Ectodermal cell (in vitro differentiated cells): ENCODE measurements at regions not wholly inside any gene's neighbourhood (a gene's known extent, or its start where the extent isn't known, plus 50 kb on each side); places are given as distances from the start of the nearest gene placed in this dataset.

Experiments used
- H3K27ac ChIP-seq: 2 replicates; pipeline ENCODE4 v1.7.0; 2013; ENCODE audit warnings: mild to moderate bottlenecking, low read depth, low read length; ENCODE audit not compliant: insufficient read depth, poor library complexity, severe bottlenecking
- H3K27me3 ChIP-seq: 2 replicates; pipeline ENCODE4 v1.7.0; 2013; ENCODE audit warnings: mild to moderate bottlenecking, low read length; ENCODE audit not compliant: insufficient read depth, control insufficient read depth, poor library complexity, severe bottlenecking
- H3K36me3 ChIP-seq: one replicate; pipeline ENCODE4 v1.7.0; 2013; ENCODE audit warnings: low read length; ENCODE audit not compliant: control insufficient read depth, insufficient read depth
- H3K4me1 ChIP-seq: one replicate; pipeline ENCODE4 v1.7.0; 2013; ENCODE audit warnings: low read length; ENCODE audit not compliant: control insufficient read depth, insufficient read depth
- H3K4me3 ChIP-seq: 2 replicates; pipeline ENCODE4 v1.7.0; 2013; ENCODE audit warnings: low read depth, low read length, control low read depth; ENCODE audit not compliant: insufficient read depth
- H3K9me3 ChIP-seq: 2 replicates; pipeline ENCODE4 v1.7.0; 2013; ENCODE audit warnings: mild to moderate bottlenecking, low read length, moderate library complexity; ENCODE audit not compliant: control insufficient read depth
- WGBS, 2 experiments: methylation state at CpG; one replicate each; pipeline ENCODE4 v1.1.7; 2013; ENCODE audit warnings: missing lambda C conversion rate in 2 of 2; 5-methylcytosine and 5-hydroxymethylcytosine counted together

DNA sequence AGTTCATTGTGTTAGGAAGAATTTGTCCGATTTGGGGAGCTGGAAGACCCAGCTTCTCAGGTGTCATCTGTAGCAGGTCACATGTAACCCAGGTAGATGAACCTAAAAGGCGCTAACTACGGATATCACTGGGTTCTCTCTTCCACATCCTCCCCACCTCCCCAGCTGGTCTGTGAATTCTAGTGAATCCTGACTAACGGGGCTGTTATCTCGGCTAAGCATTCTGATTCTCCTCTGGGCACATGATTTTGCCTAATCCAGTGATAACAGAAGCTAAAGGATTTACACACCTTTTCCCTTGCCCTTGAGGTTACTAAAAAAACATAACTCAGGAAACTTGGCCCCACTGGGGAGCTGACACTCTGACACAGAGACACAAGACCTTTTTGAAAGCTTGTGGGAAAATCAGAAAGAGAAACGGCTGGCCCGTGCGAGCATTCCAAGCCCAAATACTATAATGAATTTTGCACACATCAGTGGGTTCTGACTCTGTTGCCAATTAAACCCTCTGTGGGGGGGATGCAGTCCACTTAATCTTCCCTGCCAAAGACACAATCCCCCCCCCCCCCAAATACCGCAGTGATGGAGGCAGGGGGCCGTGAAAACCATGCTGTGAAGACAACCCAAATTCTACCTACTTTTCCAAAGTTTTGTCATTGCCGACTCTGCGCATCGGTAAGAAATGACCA is 81.0 kb upstream of the FZD10 start:
- peaks cover 12% of the 10 kb centered on the region for H3K4me1 ChIP-seq
- H3K4me3 ChIP-seq = no peak overlapping the region
- H3K36me3 ChIP-seq = no peaks in the 10 kb centered on the region
- 64 to 74% methylated on average over 13 of the region's 13 CpGs for WGBS, 2 experiments
- no peaks in the 10 kb centered on the region for H3K9me3 ChIP-seq
- H3K27ac ChIP-seq = peak overlapping the region; percentile 54
- H3K27me3 ChIP-seq = no peaks in the 10 kb centered on the region

DNA sequence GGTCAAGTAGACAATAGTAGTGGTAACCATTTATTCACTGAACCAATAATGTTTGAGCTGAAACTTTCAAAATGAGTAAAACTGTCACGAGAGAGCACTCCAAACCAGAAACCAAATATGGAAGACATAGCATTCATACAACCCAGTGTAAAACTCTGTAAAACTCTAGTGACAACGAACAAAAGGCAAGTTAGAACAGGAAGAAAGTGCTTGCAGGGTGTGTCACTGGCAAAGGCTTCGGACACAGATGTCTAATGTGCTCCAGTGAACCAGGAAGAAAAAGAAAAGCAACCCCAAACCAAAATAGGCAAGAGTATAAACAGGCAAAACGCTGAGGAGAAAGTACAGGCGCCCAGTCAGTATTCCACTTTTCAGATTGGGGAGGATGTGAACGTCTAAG is 79.3 kb upstream of the FZD10 start:
- H3K9me3 ChIP-seq = no peaks in the 10 kb centered on the region
- no peak overlapping the region for H3K4me3 ChIP-seq
- no peaks in the 10 kb centered on the region for H3K36me3 ChIP-seq
- no peaks in the 10 kb centered on the region for H3K27me3 ChIP-seq
- H3K4me1 ChIP-seq = peaks cover 17% of the 10 kb centered on the region
- no peak overlapping the region for H3K27ac ChIP-seq
- 91 to 92% methylated on average over 6 of the region's 6 CpGs for WGBS, 2 experiments

DNA sequence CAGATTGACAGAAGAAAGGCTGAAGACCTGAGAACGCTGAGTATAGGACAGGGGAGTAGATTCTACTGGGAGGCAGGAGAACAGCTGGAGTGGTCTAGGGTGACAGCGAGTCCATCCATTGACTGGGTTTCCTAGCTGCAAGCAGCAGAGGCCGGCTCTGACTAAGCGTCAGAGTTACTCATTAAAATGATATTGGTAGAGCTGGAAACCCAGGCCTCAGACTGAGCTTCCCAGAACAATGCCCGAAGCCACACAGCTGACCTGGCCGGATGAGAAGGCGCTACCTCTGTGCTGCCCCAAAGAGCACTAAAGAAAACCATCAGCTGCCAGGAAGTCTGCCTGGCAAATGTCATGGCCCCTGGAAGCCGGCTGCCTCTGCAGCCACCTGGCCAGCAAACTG is 78.5 kb upstream of the FZD10 start:
- 90% methylated on average over 8 of the region's 8 CpGs for WGBS, 2 experiments
- Histone ChIP-seq H3K4me1 (peaks cover 17% of the 10 kb centered on the region), H3K4me3 (no peak overlapping the region), H3K9me3 (no peaks in the 10 kb centered on the region), H3K27ac (no peak overlapping the region), H3K27me3 (no peaks in the 10 kb centered on the region), H3K36me3 (no peaks in the 10 kb centered on the region)

DNA sequence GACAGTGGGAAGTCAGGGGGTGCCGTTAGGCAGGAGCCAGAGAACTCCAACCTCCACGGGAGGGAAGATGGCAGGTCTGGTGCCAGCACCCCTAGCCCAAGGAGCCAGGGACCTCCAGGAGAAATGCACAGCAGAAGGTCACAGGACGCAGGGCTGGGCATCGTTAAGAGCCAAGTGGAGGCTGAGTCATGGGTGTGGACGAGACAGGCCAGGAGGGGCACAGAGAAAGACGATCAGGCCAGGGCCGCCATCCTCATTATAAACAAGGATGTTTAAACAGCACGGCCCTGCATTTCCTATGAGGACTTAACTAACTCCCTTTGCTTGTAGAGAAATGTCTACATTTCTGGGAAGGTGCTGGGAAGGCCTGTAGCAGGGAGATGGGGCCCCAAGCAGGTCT is 77.9 kb upstream of the FZD10 start:
- Histone ChIP-seq H3K27ac (no peak overlapping the region), H3K4me3 (no peak overlapping the region), H3K27me3 (no peaks in the 10 kb centered on the region), H3K4me1 (peaks cover 17% of the 10 kb centered on the region), H3K9me3 (no peaks in the 10 kb centered on the region), H3K36me3 (no peaks in the 10 kb centered on the region)
- 91% methylated on average over 8 of the region's 8 CpGs for WGBS, 2 experiments

DNA sequence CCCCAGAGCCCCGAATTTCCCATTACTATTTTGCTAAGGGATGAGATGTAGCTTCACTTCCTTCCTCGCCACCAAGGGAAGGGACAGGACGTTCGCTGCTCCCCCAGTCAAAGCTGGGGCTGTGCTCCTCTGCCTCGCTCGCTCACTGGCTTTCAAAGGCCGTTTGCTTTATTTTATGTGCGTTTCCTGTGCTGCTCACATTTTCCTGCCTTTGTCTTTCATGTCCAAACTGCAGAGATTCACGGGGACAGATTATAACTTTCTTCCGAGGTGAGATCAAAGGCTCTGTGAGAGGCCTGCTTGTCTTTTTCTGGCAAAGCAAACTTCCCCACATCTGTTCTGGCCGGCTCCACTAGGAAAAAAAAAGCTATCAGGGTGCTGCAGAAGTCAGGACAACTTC is 76.0 kb upstream of the FZD10 start:
- H3K4me3 ChIP-seq = no peak overlapping the region
- H3K36me3 ChIP-seq = no peaks in the 10 kb centered on the region
- 56% methylated on average over 11 of the region's 11 CpGs for WGBS, 2 experiments
- H3K27ac ChIP-seq = no peak overlapping the region
- H3K27me3 ChIP-seq = no peaks in the 10 kb centered on the region
- peaks cover 15% of the 10 kb centered on the region for H3K4me1 ChIP-seq
- H3K9me3 ChIP-seq = no peaks in the 10 kb centered on the region

DNA sequence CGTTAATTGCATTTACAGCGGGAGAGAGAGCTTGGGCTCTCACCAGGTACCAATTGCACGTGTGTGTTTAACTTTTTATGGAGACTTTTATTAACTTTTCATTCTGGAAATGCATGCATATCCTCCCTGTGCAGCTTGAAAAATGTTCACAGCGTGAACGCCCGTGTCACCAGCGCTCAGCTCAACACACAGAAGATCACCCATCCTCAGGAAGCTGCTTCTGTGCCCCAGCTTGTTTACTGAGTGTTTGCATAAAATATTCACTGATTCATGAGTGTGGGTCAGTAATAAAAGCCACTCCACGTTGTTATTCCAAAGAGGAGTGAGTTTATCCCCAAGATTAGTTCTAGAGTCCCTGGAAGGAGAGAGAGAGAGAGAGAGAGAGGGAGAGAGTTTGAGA is 75.5 kb upstream of the FZD10 start:
- Histone ChIP-seq H3K9me3 (no peaks in the 10 kb centered on the region), H3K27me3 (no peaks in the 10 kb centered on the region), H3K4me1 (peaks cover 11% of the 10 kb centered on the region), H3K4me3 (no peak overlapping the region), H3K36me3 (no peaks in the 10 kb centered on the region), H3K27ac (no peak overlapping the region)
- 70 to 77% methylated on average over 8 of the region's 8 CpGs for WGBS, 2 experiments

DNA sequence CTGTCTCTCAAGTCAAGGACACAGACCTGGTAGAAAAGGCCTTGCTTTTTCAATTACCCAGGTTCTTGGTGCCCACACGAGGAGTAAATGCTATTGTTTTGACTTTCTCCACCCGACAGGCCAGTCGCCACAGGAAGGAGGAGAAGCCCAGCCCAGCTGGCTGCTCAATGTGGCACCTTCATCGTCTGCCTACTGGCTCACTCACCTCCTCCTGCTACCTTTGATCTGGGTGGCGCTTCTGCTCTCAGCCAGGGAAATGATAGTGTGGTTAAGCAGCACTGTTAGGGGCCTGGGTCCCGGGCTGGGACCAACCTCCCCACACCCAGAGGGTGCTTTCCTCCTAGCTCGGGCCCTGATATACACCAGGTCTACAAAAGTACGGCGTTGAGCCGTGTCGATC is 75.0 kb upstream of the FZD10 start:
- H3K36me3 ChIP-seq = no peaks in the 10 kb centered on the region
- no peaks in the 10 kb centered on the region for H3K27me3 ChIP-seq
- WGBS, 2 experiments = 81 to 85% methylated on average over 11 of the region's 11 CpGs
- no peak overlapping the region for H3K27ac ChIP-seq
- no peak overlapping the region for H3K4me3 ChIP-seq
- H3K9me3 ChIP-seq = no peaks in the 10 kb centered on the region
- peaks cover 11% of the 10 kb centered on the region for H3K4me1 ChIP-seq

DNA sequence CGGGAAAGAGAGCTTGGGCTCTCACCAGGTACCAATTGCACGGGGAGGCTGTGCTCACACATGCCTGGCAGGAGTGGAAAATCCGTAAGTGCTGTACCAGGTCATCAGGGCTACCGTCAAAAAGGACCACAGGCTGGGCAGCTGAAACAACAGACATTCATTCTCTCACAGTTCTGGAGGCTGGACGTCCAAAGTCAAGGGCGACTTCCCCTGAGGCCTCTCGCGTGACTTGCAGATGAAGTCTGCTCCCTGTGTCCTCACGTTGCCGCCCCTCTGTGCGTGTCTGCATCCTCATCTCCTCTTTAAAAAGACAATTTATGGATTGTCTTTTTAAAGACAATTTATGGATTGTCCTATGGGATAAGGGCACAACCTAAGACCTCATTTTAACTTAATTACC is 73.8 kb upstream of the FZD10 start:
- no peaks in the 10 kb centered on the region for H3K9me3 ChIP-seq

DNA sequence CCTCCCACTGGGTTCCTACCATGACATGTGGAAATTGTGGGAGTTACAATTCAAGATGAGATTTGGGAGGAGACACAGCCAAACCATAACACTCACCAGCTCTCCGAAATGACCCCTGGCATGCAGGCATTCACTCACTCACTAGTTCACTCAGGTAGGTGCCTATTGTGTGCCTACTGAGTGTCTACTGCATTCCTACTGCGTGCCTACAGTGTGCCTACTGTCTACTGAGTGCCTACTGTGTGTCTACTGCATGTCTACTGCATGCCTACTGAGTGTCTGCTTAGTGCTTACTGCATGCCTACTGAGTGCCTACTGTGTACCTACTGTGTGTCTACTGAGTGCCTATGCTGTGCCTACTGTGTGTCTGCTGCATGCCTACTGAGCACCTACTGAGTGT is 71.7 kb upstream of the FZD10 start:
- H3K4me3 ChIP-seq = no peak overlapping the region
- WGBS, 2 experiments = 94 to 98% methylated on average over 2 of the region's 2 CpGs
- H3K27ac ChIP-seq = no peak overlapping the region

More for the DNA sequence above, 73.8 kb upstream of the FZD10 start:
- Histone ChIP-seq H3K27me3 (no peaks in the 10 kb centered on the region), H3K4me1 (peaks cover 11% of the 10 kb centered on the region), H3K36me3 (no peaks in the 10 kb centered on the region), H3K4me3 (no peak overlapping the region), H3K27ac (no peak overlapping the region)
- WGBS, 2 experiments = 80 to 82% methylated on average over 11 of the region's 11 CpGs

DNA sequence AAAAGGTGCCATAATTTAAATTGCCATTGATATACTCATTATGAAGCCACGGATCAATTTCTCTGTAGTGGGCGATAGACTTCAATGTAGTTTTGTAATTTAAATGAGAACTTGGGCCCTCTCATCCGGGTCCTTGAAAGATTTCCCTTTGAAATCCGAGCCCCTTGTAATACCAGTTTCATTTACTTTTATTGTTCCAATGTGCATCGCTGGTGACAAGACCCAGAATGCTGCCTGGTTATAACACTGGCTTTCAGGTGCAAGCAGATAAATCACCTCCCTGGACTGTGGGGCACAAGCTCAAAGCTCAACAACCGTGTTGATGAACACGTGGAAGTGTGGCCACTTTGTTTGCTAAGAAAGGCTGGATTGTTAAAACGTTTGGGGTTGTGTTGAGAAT is 68.9 kb upstream of the FZD10 start:
- H3K27ac ChIP-seq = no peak overlapping the region
- H3K36me3 ChIP-seq = no peaks in the 10 kb centered on the region
- no peaks in the 10 kb centered on the region for H3K9me3 ChIP-seq
- no peaks in the 10 kb centered on the region for H3K4me1 ChIP-seq
- WGBS, 2 experiments = 84 to 85% methylated on average over 8 of the region's 8 CpGs
- H3K4me3 ChIP-seq = no peak overlapping the region
- H3K27me3 ChIP-seq = no peaks in the 10 kb centered on the region

More for the DNA sequence above, 71.7 kb upstream of the FZD10 start:
- Histone ChIP-seq H3K36me3 (no peaks in the 10 kb centered on the region), H3K27me3 (no peaks in the 10 kb centered on the region), H3K9me3 (no peaks in the 10 kb centered on the region), H3K4me1 (peaks cover 11% of the 10 kb centered on the region)

DNA sequence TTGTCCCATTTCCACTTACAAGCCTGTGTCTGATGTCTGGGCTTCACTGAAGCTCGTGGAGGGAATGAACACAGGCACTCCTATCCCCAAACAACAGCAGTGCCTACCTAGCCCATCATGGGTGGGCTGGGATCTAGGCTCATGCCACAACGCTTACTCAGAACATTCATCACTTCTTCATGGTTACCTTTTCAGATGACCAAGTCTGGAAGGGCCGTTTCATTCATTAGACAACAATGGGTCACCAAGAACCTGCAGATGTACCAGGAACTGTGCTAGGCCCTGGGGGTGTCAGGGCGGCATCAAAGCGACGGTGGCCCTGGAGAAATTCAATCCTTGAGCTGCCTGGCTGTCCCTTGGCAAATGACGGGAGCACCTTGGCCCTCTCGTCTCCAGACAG is 64.9 kb upstream of the FZD10 start:
- 91 to 93% methylated on average over 8 of the region's 8 CpGs for whole genome bisulfite sequencing, 2 experiments
- Histone ChIP-seq H3K4me1 (no peaks in the 10 kb centered on the region), H3K27me3 (no peaks in the 10 kb centered on the region), H3K27ac (no peak overlapping the region), H3K36me3 (no peaks in the 10 kb centered on the region), H3K4me3 (no peak overlapping the region), H3K9me3 (no peaks in the 10 kb centered on the region)
